HEK293 (cell line): ENCODE measurements at regions not wholly inside any gene's neighbourhood (a gene's known extent, or its start where the extent isn't known, plus 50 kb on each side); places are given as distances from the start of the nearest gene placed in this dataset.

Experiments used
- CTCF ChIA-PET: fragments of 350-600 bp; formaldehyde crosslinking; extraction: SDS; loops from one replicate; lab custom pipeline; 2021; ENCODE audit warnings: antibody characterized with exemption; lab: Yijun Ruan, JAX
- POLR2A ChIA-PET: fragments of 300-600 bp; formaldehyde crosslinking; extraction: SDS; loops from one replicate; lab custom pipeline; 2020; ENCODE audit warnings: antibody characterized with exemption, inconsistent platforms; lab: Yijun Ruan, JAX
- H3K27ac ChIP-seq: fragments of 200-500 bp; sonication (Bioruptor generic); 2 replicates; pipeline ENCODE4 v1.5.1; 2014; ENCODE audit warnings: low read depth, low read length, control low read depth, inconsistent platforms; ENCODE audit errors: extremely low read depth
- H3K36me3 ChIP-seq, 2 experiments: fragments of 200-500 bp in 1 of 2; sonication (Bioruptor generic) in 1 of 2; 1 replicate in 1 of 2; 2 replicates in 1 of 2; pipeline ENCODE4 v1.5.1; 2014 to 2017; ENCODE audit warnings: inconsistent platforms in 2 of 2, low read length in 2 of 2; ENCODE audit not compliant: control insufficient read depth in 2 of 2, insufficient read depth in 1 of 2
- H3K4me1 ChIP-seq: fragments of 200-500 bp; sonication (Bioruptor generic); 2 replicates; pipeline ENCODE4 v1.5.1; 2014; ENCODE audit warnings: mild to moderate bottlenecking, low read length, inconsistent platforms; ENCODE audit not compliant: control insufficient read depth, insufficient read depth
- H3K4me3 ChIP-seq: 2 replicates; pipeline ENCODE4 v1.5.1; 2011; ENCODE audit warnings: low read depth, mild to moderate bottlenecking, control low read depth, low read length, moderate library complexity
- H3K9me3 ChIP-seq: fragments of 200-500 bp; sonication (Bioruptor generic); 2 replicates; pipeline ENCODE4 v1.5.1; 2014; ENCODE audit warnings: low read depth, low read length, inconsistent platforms; ENCODE audit not compliant: control insufficient read depth, insufficient read depth
- EGR2 ChIP-seq: fragments of 450-650 bp; formaldehyde crosslinking; IDR thresholded peaks from 2 replicates; pipeline ENCODE4 v1.5.1; 2016; ENCODE audit warnings: low read depth, missing biosample characterization, missing genetic modification characterization
- HOXD13 ChIP-seq: sonication (generic); formaldehyde crosslinking; IDR thresholded peaks from 2 replicates; pipeline ENCODE4 v1.8.0; 2022; ENCODE audit warnings: missing genetic modification reagents, borderline replicate concordance
- KLF17 ChIP-seq: fragments of 450-650 bp; formaldehyde crosslinking; IDR thresholded peaks from 2 replicates; pipeline ENCODE4 v1.5.1; 2016; ENCODE audit warnings: missing biosample characterization, missing genetic modification characterization
- OVOL3 ChIP-seq: fragments of 450-650 bp; formaldehyde crosslinking; IDR thresholded peaks from 2 replicates; pipeline ENCODE4 v1.5.1; 2016; ENCODE audit warnings: missing biosample characterization, missing genetic modification characterization
- SP3 ChIP-seq: fragments of 450-650 bp; formaldehyde crosslinking; IDR thresholded peaks from 2 replicates; pipeline ENCODE4 v1.5.1; 2016; ENCODE audit warnings: missing biosample characterization, missing genetic modification characterization
- YY1 ChIP-seq: fragments of 450-650 bp; formaldehyde crosslinking; IDR thresholded peaks from 2 replicates; pipeline ENCODE4 v1.5.1; 2018; ENCODE audit warnings: missing biosample characterization, missing genetic modification characterization
- YY2 ChIP-seq: fragments of 450-650 bp; formaldehyde crosslinking; IDR thresholded peaks from 2 replicates; pipeline ENCODE4 v1.5.1; 2016; ENCODE audit warnings: missing biosample characterization, missing genetic modification characterization
- ZBTB44 ChIP-seq: fragments of 450-650 bp; IDR thresholded peaks from 2 replicates; pipeline ENCODE4 v1.5.1; 2018; ENCODE audit warnings: missing biosample characterization, mild to moderate bottlenecking, missing genetic modification characterization
- ZBTB48 ChIP-seq: fragments of 450-650 bp; formaldehyde crosslinking; IDR thresholded peaks from 2 replicates; pipeline ENCODE4 v1.5.1; 2016; ENCODE audit warnings: missing biosample characterization, missing genetic modification characterization
- ZNF112 ChIP-seq: fragments of 450-650 bp; formaldehyde crosslinking; IDR thresholded peaks from 2 replicates; pipeline ENCODE4 v1.5.0; 2017; ENCODE audit warnings: missing biosample characterization, missing genetic modification characterization
- ZNF132 ChIP-seq: fragments of 450-650 bp; formaldehyde crosslinking; IDR thresholded peaks from 2 replicates; pipeline ENCODE4 v1.5.1; 2017; ENCODE audit warnings: missing biosample characterization, missing genetic modification characterization, borderline replicate concordance
- ZNF146 ChIP-seq: fragments of 450-650 bp; formaldehyde crosslinking; IDR thresholded peaks from 2 replicates; pipeline ENCODE4 v1.5.1; 2016; ENCODE audit warnings: missing biosample characterization, missing genetic modification characterization
- ZNF155 ChIP-seq: fragments of 450-650 bp; formaldehyde crosslinking; IDR thresholded peaks from 2 replicates; pipeline ENCODE4 v1.5.1; 2016; ENCODE audit warnings: missing biosample characterization, missing genetic modification characterization
- ZNF2 ChIP-seq: fragments of 450-650 bp; formaldehyde crosslinking; IDR thresholded peaks from 2 replicates; pipeline ENCODE4 v1.5.1; 2016; ENCODE audit warnings: missing biosample characterization, missing genetic modification characterization
- ZNF362 ChIP-seq: fragments of 450-650 bp; formaldehyde crosslinking; IDR thresholded peaks from 2 replicates; pipeline ENCODE4 v1.5.1; 2016; ENCODE audit warnings: missing biosample characterization, missing genetic modification characterization
- ZNF48 ChIP-seq: fragments of 450-650 bp; formaldehyde crosslinking; IDR thresholded peaks from 2 replicates; pipeline ENCODE4 v1.5.1; 2016; ENCODE audit warnings: missing biosample characterization, missing genetic modification characterization
- ZNF514 ChIP-seq: fragments of 450-650 bp; formaldehyde crosslinking; IDR thresholded peaks from 2 replicates; pipeline ENCODE4 v1.5.1; 2016; ENCODE audit warnings: missing biosample characterization, missing genetic modification characterization
- ZNF561 ChIP-seq: fragments of 450-650 bp; IDR thresholded peaks from 2 replicates; pipeline ENCODE4 v1.5.1; 2018; ENCODE audit warnings: missing biosample characterization, missing genetic modification characterization, borderline replicate concordance
- ZNF610 ChIP-seq: fragments of 450-650 bp; formaldehyde crosslinking; IDR thresholded peaks from 2 replicates; pipeline ENCODE4 v1.5.1; 2016; ENCODE audit warnings: missing biosample characterization, missing genetic modification characterization, borderline replicate concordance
- ZNF791 ChIP-seq: fragments of 450-650 bp; formaldehyde crosslinking; IDR thresholded peaks from 2 replicates; pipeline ENCODE4 v1.5.1; 2016; ENCODE audit warnings: missing biosample characterization, missing genetic modification characterization
- ZSCAN23 ChIP-seq: fragments of 450-650 bp; formaldehyde crosslinking; IDR thresholded peaks from 2 replicates; pipeline ENCODE4 v1.5.1; 2016; ENCODE audit warnings: missing biosample characterization, missing genetic modification characterization
- ZSCAN30 ChIP-seq: fragments of 450-650 bp; IDR thresholded peaks from 2 replicates; pipeline ENCODE4 v1.5.1; 2018; ENCODE audit warnings: missing biosample characterization, mild to moderate bottlenecking, missing genetic modification characterization, moderate library complexity
- TF ChIP-seq, protein P1 (sequence below): fragments of 450-650 bp; formaldehyde crosslinking; IDR thresholded peaks from 2 replicates; pipeline ENCODE4 v1.5.1; 2016; ENCODE audit warnings: missing biosample characterization, missing genetic modification characterization
- TF ChIP-seq, protein P2 (sequence below): fragments of 450-650 bp; formaldehyde crosslinking; IDR thresholded peaks from 2 replicates; pipeline ENCODE4 v1.5.1; 2016; ENCODE audit warnings: missing biosample characterization, missing genetic modification characterization

DNA sequence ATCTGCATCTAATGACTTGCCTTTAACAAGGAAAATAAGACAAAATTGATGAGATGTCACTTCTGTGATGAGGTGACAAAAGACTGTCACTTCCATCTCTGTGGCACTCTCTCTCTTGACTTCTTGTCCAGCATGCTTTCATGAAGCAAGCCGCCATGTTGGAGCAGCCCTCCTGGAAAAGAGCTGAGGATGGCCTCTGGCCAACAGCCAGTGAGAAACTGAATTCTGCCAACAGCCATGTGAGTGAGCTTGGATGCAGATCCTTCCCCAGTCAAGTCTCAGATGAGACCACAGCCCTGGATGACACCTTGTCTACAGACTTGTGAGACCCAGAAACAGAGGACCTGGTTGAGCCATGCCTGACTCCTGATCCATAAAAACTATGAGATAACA is 412.6 kb upstream of the SHH start:
- TF ChIP-seq, protein P1, sequence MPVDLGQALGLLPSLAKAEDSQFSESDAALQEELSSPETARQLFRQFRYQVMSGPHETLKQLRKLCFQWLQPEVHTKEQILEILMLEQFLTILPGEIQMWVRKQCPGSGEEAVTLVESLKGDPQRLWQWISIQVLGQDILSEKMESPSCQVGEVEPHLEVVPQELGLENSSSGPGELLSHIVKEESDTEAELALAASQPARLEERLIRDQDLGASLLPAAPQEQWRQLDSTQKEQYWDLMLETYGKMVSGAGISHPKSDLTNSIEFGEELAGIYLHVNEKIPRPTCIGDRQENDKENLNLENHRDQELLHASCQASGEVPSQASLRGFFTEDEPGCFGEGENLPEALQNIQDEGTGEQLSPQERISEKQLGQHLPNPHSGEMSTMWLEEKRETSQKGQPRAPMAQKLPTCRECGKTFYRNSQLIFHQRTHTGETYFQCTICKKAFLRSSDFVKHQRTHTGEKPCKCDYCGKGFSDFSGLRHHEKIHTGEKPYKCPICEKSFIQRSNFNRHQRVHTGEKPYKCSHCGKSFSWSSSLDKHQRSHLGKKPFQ: no peak
- TF ChIP-seq KLF17 (tag by site-specific recombination) (no peak), ZNF362 (tag by site-specific recombination) (no peak), ZBTB44 (tag by site-specific recombination) (no peak)
- ChIA-PET CTCF (no interaction called here), POLR2A (no interaction called here)
- H3K9me3 ChIP-seq: no peaks in the 10 kb centered on the region
- H3K36me3 ChIP-seq: no peaks in the 10 kb centered on the region
- no peak overlapping the region for H3K4me3 ChIP-seq
- H3K4me1 ChIP-seq: no peaks in the 10 kb centered on the region
- H3K27ac ChIP-seq: no peak overlapping the region

GRCh38 chr7:156223935-156224832 is 411.9 kb upstream of the SHH start:
- CTCF ChIA-PET: no interaction called here
- H3K4me1 ChIP-seq: no peaks in the 10 kb centered on the region
- H3K9me3 ChIP-seq: no peaks in the 10 kb centered on the region
- no peaks in the 10 kb centered on the region for H3K36me3 ChIP-seq
- H3K27ac ChIP-seq: no peak overlapping the region
- TF ChIP-seq YY2 (tag by site-specific recombination) (no peak), ZSCAN30 (no peak), SP3 (tag by site-specific recombination) (no peak), HOXD13 (no peak), ZNF610 (no peak), YY1 (no peak), ZNF132 (no peak), ZNF112 (no peak), ZNF791 (tag by site-specific recombination) (no peak), ZNF48 (tag by site-specific recombination) (no peak), ZNF561 (tag by site-specific recombination) (no peak), ZNF514 (tag by site-specific recombination) (no peak), EGR2 (tag by site-specific recombination) (no peak), ZNF155 (tag by site-specific recombination) (no peak), ZNF146 (no peak), ZNF2 (no peak), ZBTB48 (tag by site-specific recombination) (no peak), OVOL3 (tag by site-specific recombination) (no peak), ZSCAN23 (tag by site-specific recombination) (no peak)
- TF ChIP-seq, protein P2, sequence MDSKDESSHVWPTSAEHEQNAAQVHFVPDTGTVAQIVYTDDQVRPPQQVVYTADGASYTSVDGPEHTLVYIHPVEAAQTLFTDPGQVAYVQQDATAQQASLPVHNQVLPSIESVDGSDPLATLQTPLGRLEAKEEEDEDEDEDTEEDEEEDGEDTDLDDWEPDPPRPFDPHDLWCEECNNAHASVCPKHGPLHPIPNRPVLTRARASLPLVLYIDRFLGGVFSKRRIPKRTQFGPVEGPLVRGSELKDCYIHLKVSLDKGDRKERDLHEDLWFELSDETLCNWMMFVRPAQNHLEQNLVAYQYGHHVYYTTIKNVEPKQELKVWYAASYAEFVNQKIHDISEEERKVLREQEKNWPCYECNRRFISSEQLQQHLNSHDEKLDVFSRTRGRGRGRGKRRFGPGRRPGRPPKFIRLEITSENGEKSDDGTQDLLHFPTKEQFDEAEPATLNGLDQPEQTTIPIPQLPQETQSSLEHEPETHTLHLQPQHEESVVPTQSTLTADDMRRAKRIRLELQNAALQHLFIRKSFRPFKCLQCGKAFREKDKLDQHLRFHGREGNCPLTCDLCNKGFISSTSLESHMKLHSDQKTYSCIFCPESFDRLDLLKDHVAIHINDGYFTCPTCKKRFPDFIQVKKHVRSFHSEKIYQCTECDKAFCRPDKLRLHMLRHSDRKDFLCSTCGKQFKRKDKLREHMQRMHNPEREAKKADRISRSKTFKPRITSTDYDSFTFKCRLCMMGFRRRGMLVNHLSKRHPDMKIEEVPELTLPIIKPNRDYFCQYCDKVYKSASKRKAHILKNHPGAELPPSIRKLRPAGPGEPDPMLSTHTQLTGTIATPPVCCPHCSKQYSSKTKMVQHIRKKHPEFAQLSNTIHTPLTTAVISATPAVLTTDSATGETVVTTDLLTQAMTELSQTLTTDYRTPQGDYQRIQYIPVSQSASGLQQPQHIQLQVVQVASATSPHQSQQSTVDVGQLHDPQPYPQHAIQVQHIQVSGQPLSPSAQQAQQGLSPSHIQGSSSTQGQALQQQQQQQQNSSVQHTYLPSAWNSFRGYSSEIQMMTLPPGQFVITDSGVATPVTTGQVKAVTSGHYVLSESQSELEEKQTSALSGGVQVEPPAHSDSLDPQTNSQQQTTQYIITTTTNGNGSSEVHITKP: no peak
- TF ChIP-seq, all 188 proteins: peak for 0
- POLR2A ChIA-PET: no interaction called here
- H3K4me3 ChIP-seq: no peak overlapping the region
